Naive thymus-derived CD4-positive, alpha-beta T cell (primary cell): ENCODE measurements at regions not wholly inside any gene's neighbourhood (a gene's known extent, or its start where the extent isn't known, plus 50 kb on each side); places are given as distances from the start of the nearest gene placed in this dataset.

Experiments used
- ATAC-seq: fragments of 150-1000 bp; cut with Tn5 transposase; 2 replicates; pipeline ENCODE4 v1.10.0; 2021; ENCODE audit warnings: mild to moderate bottlenecking, moderate library complexity
- CTCF ChIA-PET: fragments of 350-600 bp; sonication (Branson Sonifier 250); formaldehyde crosslinking; loops from one replicate; lab custom pipeline; 2021; ENCODE audit warnings: antibody characterized with exemption; lab: Charles Lee
- POLR2A ChIA-PET: fragments of 350-600 bp; sonication (Branson Sonifier 250); formaldehyde crosslinking; loops from one replicate; lab custom pipeline; 2021; ENCODE audit warnings: antibody characterized with exemption, inconsistent platforms; lab: Charles Lee
- DNase-seq, 9 donors: peaks; one replicate each; pipeline versions ENCODE4 v3.0.0 to v3.0.0-alpha.2; 2020 to 2022; ENCODE audit warnings: mixed read lengths in 1 of 9
- H3K27ac ChIP-seq: one replicate; pipeline ENCODE4 v1.7.0; 2013; ENCODE audit warnings: mild to moderate bottlenecking, low read depth, low read length, moderate library complexity
- H3K27me3 ChIP-seq, 2 donors: one replicate each; pipeline ENCODE4 v1.7.0; 2013; ENCODE audit warnings: low read length in 2 of 2, mild to moderate bottlenecking in 2 of 2, moderate library complexity in 2 of 2; ENCODE audit not compliant: control insufficient read depth in 2 of 2, insufficient read depth in 2 of 2
- H3K36me3 ChIP-seq, 3 experiments: 1 replicate in 2 of 3; 2 replicates in 1 of 3; pipeline ENCODE4 v1.7.0; 2013; ENCODE audit warnings: low read length in 3 of 3, mild to moderate bottlenecking in 3 of 3, moderate library complexity in 1 of 3; ENCODE audit not compliant: insufficient read depth in 3 of 3, control insufficient read depth in 2 of 3
- H3K4me1 ChIP-seq, 2 donors: one replicate each; pipeline ENCODE4 v1.7.0; 2013; ENCODE audit warnings: low read length in 2 of 2, mild to moderate bottlenecking in 2 of 2, moderate library complexity in 1 of 2; ENCODE audit not compliant: control insufficient read depth in 2 of 2, insufficient read depth in 2 of 2
- H3K4me3 ChIP-seq: 2 replicates; pipeline ENCODE4 v1.7.0; 2013; ENCODE audit warnings: mild to moderate bottlenecking, low read length
- H3K9me3 ChIP-seq, 3 experiments: 1 replicate in 2 of 3; 2 replicates in 1 of 3; pipeline ENCODE4 v1.7.0; 2013; ENCODE audit warnings: low read length in 3 of 3; ENCODE audit not compliant: control insufficient read depth in 2 of 3
- H3K27ac Mint-ChIP-seq, 9 donors: one replicate each; pipeline ENCODE4 v1.8.0; 2020 to 2022; ENCODE audit warnings: mixed read lengths in 9 of 9, mild to moderate bottlenecking in 8 of 9, moderate library complexity in 5 of 9, inconsistent platforms in 2 of 9
- H3K27me3 Mint-ChIP-seq, 5 donors: one replicate each; pipeline ENCODE4 v1.8.0; 2021 to 2022; ENCODE audit warnings: mixed read lengths in 5 of 5, mild to moderate bottlenecking in 1 of 5
- H3K36me3 Mint-ChIP-seq, 5 donors: one replicate each; pipeline ENCODE4 v1.8.0; 2020 to 2022; ENCODE audit warnings: mixed read lengths in 5 of 5, mild to moderate bottlenecking in 3 of 5, inconsistent platforms in 1 of 5
- H3K4me1 Mint-ChIP-seq, 7 donors: one replicate each; pipeline ENCODE4 v1.8.0; 2020 to 2022; ENCODE audit warnings: mixed read lengths in 7 of 7, mild to moderate bottlenecking in 3 of 7, inconsistent platforms in 1 of 7
- H3K4me3 Mint-ChIP-seq, 10 donors: one replicate each; pipeline ENCODE4 v1.8.0; 2020 to 2022; ENCODE audit warnings: mild to moderate bottlenecking in 10 of 10, mixed read lengths in 10 of 10, moderate library complexity in 6 of 10, inconsistent platforms in 2 of 10
- H3K9me3 Mint-ChIP-seq, 11 donors: one replicate each; pipeline ENCODE4 v1.8.0; 2020 to 2022; ENCODE audit warnings: mixed read lengths in 11 of 11, mild to moderate bottlenecking in 4 of 11, inconsistent platforms in 1 of 11, moderate library complexity in 1 of 11
- intact Hi-C, 2 donors: fragments of 100-400 bp; cut with micrococcal nuclease; formaldehyde crosslinking; loops; one replicate each; pipeline ENCODE4 v1.15.1; 2023

- H3K27me3 ChIP-seq = no peaks in the 10 kb centered on the region
- Mint-ChIP-seq H3K4me3 (no peak overlapping the region), H3K9me3 (peaks cover 0 to 3% (median 0%) of the 10 kb centered on the region in 11 donors), H3K4me1 (no peaks in the 10 kb centered on the region), H3K27me3 (peaks cover 0 to 38% (median 5%) of the 10 kb centered on the region in 5 donors), H3K36me3 (no peaks in the 10 kb centered on the region), H3K27ac (no peak overlapping the region)
- CTCF ChIA-PET = no interaction called here
- H3K4me3 ChIP-seq = no peak overlapping the region
- H3K4me1 ChIP-seq = no peaks in the 10 kb centered on the region
- no peaks in the 10 kb centered on the region for H3K36me3 ChIP-seq
- POLR2A ChIA-PET = no interaction called here
- H3K27ac ChIP-seq = no peak overlapping the region
- ATAC-seq (no peak), DNase-seq (no peak)
- intact Hi-C loops = no loop called here
- H3K9me3 ChIP-seq = no peaks in the 10 kb centered on the region
Observed at GRCh38 chr6:43971776-43972126, 155.5 kb downstream of the MRPL14 start.

DNA sequence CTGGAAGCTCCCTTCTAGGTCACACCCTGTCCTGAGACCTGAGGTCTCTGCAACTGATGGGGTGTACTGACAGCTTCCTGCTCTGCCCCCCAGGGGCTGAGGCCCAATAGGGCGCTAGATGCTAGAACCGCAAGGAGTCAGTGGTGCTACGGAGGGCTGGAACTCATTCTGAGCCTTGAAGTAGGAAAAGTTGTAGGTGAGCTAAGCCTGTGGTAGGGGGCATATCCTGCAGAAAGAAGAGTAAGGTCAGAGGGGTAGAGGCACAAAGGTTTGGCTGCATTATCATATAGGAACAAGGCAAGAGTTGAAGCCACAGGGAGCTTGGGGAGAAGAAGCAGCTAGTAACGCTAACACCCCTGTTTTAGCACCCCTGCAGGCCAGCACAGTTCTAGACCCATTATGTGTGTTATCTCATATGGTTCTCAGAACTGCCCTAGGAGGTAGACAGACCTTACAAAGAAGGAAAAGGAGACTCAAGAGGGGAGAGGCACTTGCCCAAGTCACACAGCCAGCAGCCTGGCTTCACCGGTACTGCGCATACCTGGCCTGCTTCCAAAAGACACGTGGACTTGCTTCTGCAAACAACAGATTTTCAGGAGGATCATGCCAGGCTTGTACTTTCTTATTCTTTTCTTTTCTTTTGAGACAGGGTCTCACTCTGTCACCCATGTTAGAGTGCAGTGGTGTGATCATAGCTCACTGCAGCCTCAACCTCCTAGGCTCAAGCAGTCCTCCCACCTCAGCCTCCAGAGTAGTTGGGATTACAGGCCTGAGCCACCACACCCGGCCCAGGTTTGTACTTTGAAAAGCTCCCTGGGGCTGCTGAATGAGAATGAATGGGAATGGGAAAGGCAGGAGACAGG lies 156.1 kb downstream of the MRPL14 start:
- intact Hi-C loops = no loop called here
- no peak for ATAC-seq
- H3K36me3 Mint-ChIP-seq = no peaks in the 10 kb centered on the region
- peaks cover 0 to 33% (median 5%) of the 10 kb centered on the region in 5 donors for H3K27me3 Mint-ChIP-seq
- ChIA-PET CTCF (interaction anchor here (0.7 kb wide), 1 partner anchor 164 kb away, joined by 4 read pairs; no protein-coding TSS in a partner anchor), POLR2A (no interaction called here)
- Histone ChIP-seq H3K27ac (no peak overlapping the region), H3K4me1 (no peaks in the 10 kb centered on the region), H3K27me3 (no peaks in the 10 kb centered on the region), H3K9me3 (no peaks in the 10 kb centered on the region), H3K4me3 (no peak overlapping the region), H3K36me3 (no peaks in the 10 kb centered on the region)
- peaks cover 0 to 3% (median 0%) of the 10 kb centered on the region in 11 donors for H3K9me3 Mint-ChIP-seq
- no peak for DNase-seq
- H3K4me1 Mint-ChIP-seq = no peaks in the 10 kb centered on the region
- no peak overlapping the region for H3K4me3 Mint-ChIP-seq
- H3K27ac Mint-ChIP-seq = no peak overlapping the region

GRCh38 chr6:43970068-43970912 lies 157.0 kb downstream of the MRPL14 start:
- DNase-seq = no peak
- ChIA-PET CTCF (interaction anchor here (0.7 kb wide), 1 partner anchor 163 kb away, joined by 4 read pairs; no protein-coding TSS in a partner anchor), POLR2A (no interaction called here)
- no peaks in the 10 kb centered on the region for H3K27me3 ChIP-seq
- peaks cover 0 to 26% (median 5%) of the 10 kb centered on the region in 5 donors for H3K27me3 Mint-ChIP-seq
- ATAC-seq = no peak
- H3K4me1 Mint-ChIP-seq = peaks cover 0 to 1% (median 0%) of the 10 kb centered on the region in 7 donors
- no peaks in the 10 kb centered on the region for H3K4me1 ChIP-seq
- no peaks in the 10 kb centered on the region for H3K36me3 Mint-ChIP-seq
- no peak overlapping the region for H3K4me3 ChIP-seq
- no peaks in the 10 kb centered on the region for H3K36me3 ChIP-seq
- H3K4me3 Mint-ChIP-seq = no peak overlapping the region
- H3K9me3 ChIP-seq = no peaks in the 10 kb centered on the region
- H3K9me3 Mint-ChIP-seq = no peaks in the 10 kb centered on the region
- intact Hi-C loops = no loop called here
- no peak overlapping the region for H3K27ac ChIP-seq
- H3K27ac Mint-ChIP-seq = no peak overlapping the region

DNA sequence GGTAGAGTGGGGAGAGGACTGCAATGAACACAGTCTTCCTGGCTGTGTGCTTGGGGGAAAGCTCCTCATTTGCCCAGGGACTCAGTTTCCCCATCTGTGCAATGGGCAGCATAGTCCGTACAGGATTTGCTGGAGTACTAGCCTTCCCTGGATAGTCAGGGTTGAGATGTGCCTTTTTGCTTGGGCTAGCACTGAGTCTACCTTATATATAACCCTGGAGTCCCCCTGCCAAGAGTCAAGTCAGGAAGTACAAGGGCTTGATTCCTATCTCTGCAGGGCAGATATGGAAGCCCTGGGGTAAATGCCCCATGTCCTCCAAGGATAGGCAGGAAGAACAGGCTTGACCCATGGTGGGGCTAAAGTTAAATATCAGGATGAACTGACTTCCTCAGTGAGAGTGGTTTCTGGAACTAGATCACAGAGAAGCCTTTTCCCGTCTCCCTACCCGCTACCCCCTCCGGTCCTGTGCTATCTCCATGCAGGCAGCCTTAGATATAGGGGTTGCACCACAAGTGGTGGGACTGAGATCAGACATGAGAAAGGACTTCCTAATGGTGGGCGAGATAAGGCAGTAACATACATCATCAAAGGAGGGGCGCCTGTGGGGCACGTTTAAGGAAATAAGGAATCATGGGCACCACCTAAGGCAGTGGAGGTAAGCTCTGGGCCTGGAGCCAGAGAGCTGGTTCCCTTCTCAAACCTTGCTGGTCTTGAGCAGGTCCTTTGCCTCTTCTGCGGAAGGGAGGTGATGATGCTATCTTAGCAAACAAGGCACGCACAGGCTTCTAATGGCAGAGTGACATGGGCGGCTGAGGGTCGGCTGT lies 157.9 kb downstream of the MRPL14 start:
- ATAC-seq (no peak), DNase-seq (no peak)
- no peaks in the 10 kb centered on the region for H3K27me3 ChIP-seq
- ChIA-PET POLR2A (no interaction called here), CTCF (no interaction called here)
- no peak overlapping the region for H3K27ac ChIP-seq
- H3K9me3 ChIP-seq = no peaks in the 10 kb centered on the region
- Mint-ChIP-seq H3K9me3 (no peaks in the 10 kb centered on the region), H3K27ac (no peak overlapping the region), H3K4me3 (no peak overlapping the region), H3K27me3 (peaks cover 0 to 17% (median 5%) of the 10 kb centered on the region in 5 donors), H3K4me1 (peaks cover 0 to 2% (median 0%) of the 10 kb centered on the region in 7 donors), H3K36me3 (no peaks in the 10 kb centered on the region)
- H3K4me3 ChIP-seq = no peak overlapping the region
- no peaks in the 10 kb centered on the region for H3K36me3 ChIP-seq
- intact Hi-C loops = no loop called here
- H3K4me1 ChIP-seq = no peaks in the 10 kb centered on the region

- intact Hi-C loops = no loop called here
- H3K27me3 ChIP-seq = no peaks in the 10 kb centered on the region
- no peak overlapping the region for H3K4me3 ChIP-seq
- no peaks in the 10 kb centered on the region for H3K9me3 ChIP-seq
- Mint-ChIP-seq H3K36me3 (no peaks in the 10 kb centered on the region), H3K4me3 (no peak overlapping the region), H3K9me3 (no peaks in the 10 kb centered on the region), H3K27ac (no peak overlapping the region), H3K27me3 (peaks cover 0 to 15% (median 5%) of the 10 kb centered on the region in 5 donors), H3K4me1 (peaks cover 0 to 2% (median 0%) of the 10 kb centered on the region in 7 donors)
- POLR2A ChIA-PET = no interaction called here
- no peaks in the 10 kb centered on the region for H3K4me1 ChIP-seq
- CTCF ChIA-PET = no interaction called here
- no peaks in the 10 kb centered on the region for H3K36me3 ChIP-seq
- DNase-seq (no peak), ATAC-seq (no peak)
- H3K27ac ChIP-seq = no peak overlapping the region
Observed at GRCh38 chr6:43968110-43968965, 158.9 kb downstream of the MRPL14 start.

GRCh38 chr6:43967719-43968091 lies 159.5 kb downstream of the MRPL14 start:
- DNase-seq (no peak), ATAC-seq (no peak)
- CTCF ChIA-PET = no interaction called here
- Mint-ChIP-seq H3K9me3 (no peaks in the 10 kb centered on the region), H3K4me1 (peaks cover 0 to 2% (median 0%) of the 10 kb centered on the region in 7 donors), H3K27me3 (peaks cover 0 to 15% (median 5%) of the 10 kb centered on the region in 5 donors), H3K4me3 (no peak overlapping the region), H3K27ac (no peak overlapping the region), H3K36me3 (no peaks in the 10 kb centered on the region)
- POLR2A ChIA-PET = no interaction called here
- Histone ChIP-seq H3K4me1 (no peaks in the 10 kb centered on the region), H3K4me3 (no peak overlapping the region), H3K9me3 (no peaks in the 10 kb centered on the region), H3K36me3 (no peaks in the 10 kb centered on the region), H3K27ac (no peak overlapping the region), H3K27me3 (no peaks in the 10 kb centered on the region)
- intact Hi-C loops = no loop called here
